Progenitor cell of endocrine pancreas (in vitro differentiated cells): ENCODE measurements at regions not wholly inside any gene's neighbourhood (a gene's known extent, or its start where the extent isn't known, plus 50 kb on each side); places are given as distances from the start of the nearest gene placed in this dataset.

Experiments used
- DNase-seq: peaks from one replicate; pipeline ENCODE4 v3.0.0; 2021; ENCODE audit warnings: low spot score; ENCODE audit not compliant: unreplicated experiment
- H3K27ac Mint-ChIP-seq: 2 replicates; pipeline ENCODE4 v1.8.0; 2021; ENCODE audit warnings: mild to moderate bottlenecking, moderate library complexity, mixed read lengths
- H3K27me3 Mint-ChIP-seq: 2 replicates; pipeline ENCODE4 v1.8.0; 2021; ENCODE audit warnings: mixed read lengths
- H3K36me3 Mint-ChIP-seq: 2 replicates; pipeline ENCODE4 v1.8.0; 2022; ENCODE audit warnings: mixed read lengths; ENCODE audit not compliant: insufficient read depth
- H3K4me1 Mint-ChIP-seq: 2 replicates; pipeline ENCODE4 v1.8.0; 2021; ENCODE audit warnings: low read depth, mixed read lengths
- H3K4me3 Mint-ChIP-seq: 2 replicates; pipeline ENCODE4 v1.8.0; 2021; ENCODE audit warnings: low read depth, mild to moderate bottlenecking, moderate library complexity, mixed read lengths
- H3K9me3 Mint-ChIP-seq: 2 replicates; pipeline ENCODE4 v1.8.0; 2021; ENCODE audit warnings: low read depth, mixed read lengths
- TF ChIP-seq, protein P1 (sequence below): fragments of 200-600 bp; sonication (generic); IDR thresholded peaks from one replicate; pipeline ENCODE4 v1.5.0; 2021; ENCODE audit warnings: antibody characterized with exemption, mild to moderate bottlenecking; ENCODE audit not compliant: unreplicated experiment

DNA sequence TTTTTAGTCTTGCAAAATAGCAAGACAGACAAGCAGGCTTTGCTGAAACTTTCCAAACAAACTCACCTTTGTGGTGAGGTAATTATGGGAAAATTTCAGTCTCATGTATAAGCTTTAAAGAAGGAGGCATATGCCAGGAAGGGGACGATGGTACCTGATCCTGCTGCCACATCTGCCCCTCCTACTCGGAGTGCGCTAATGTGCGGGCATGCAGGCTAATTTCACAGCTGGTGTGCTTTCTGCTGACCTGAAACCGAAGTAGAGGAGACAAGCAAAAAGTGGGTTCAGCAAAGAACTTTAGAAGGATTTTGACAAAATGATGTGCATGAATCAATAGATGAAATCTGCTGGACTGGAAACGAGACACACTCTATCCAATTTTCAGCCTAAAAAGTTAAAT is 117.1 kb upstream of the IRX4 start:
- no peak overlapping the region for H3K27ac Mint-ChIP-seq
- H3K36me3 Mint-ChIP-seq: no peaks in the 10 kb centered on the region
- peaks cover 68% of the 10 kb centered on the region for H3K27me3 Mint-ChIP-seq
- TF ChIP-seq, protein P1, sequence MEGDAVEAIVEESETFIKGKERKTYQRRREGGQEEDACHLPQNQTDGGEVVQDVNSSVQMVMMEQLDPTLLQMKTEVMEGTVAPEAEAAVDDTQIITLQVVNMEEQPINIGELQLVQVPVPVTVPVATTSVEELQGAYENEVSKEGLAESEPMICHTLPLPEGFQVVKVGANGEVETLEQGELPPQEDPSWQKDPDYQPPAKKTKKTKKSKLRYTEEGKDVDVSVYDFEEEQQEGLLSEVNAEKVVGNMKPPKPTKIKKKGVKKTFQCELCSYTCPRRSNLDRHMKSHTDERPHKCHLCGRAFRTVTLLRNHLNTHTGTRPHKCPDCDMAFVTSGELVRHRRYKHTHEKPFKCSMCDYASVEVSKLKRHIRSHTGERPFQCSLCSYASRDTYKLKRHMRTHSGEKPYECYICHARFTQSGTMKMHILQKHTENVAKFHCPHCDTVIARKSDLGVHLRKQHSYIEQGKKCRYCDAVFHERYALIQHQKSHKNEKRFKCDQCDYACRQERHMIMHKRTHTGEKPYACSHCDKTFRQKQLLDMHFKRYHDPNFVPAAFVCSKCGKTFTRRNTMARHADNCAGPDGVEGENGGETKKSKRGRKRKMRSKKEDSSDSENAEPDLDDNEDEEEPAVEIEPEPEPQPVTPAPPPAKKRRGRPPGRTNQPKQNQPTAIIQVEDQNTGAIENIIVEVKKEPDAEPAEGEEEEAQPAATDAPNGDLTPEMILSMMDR: no peak
- H3K4me1 Mint-ChIP-seq: peaks cover 2% of the 10 kb centered on the region
- DNase-seq: no peak
- peaks cover 10% of the 10 kb centered on the region for H3K9me3 Mint-ChIP-seq
- H3K4me3 Mint-ChIP-seq: no peak overlapping the region

DNA sequence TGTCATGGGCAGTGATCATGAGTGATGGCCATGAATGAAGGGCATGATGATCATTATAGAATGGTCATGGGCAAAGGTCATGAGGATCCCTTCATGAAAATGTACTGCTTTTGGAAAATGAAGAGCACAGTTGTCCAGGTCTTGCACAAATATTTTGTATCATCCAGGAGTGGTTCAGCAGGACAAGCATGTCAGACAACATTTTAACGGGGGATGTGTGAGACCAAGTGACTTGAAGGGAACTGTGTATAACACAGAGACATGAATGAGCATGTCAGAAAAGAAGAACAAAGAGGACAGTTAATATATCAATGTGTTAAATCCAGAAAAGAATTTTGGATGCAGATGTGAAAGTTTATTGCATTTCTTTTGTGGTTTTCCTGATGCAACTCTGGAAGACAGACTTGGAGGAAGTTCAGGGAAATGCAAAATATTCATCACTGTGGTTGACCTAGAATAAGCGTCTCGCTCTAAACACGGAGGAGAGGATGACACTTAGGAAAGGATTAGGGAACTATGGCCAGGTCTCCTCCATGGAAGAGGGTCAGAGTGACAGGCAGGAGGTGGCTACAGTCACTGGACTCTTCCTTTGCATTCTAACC is 116.1 kb upstream of the IRX4 start:
- Mint-ChIP-seq H3K27ac (no peak overlapping the region), H3K9me3 (peaks cover 13% of the 10 kb centered on the region), H3K27me3 (peaks cover 70% of the 10 kb centered on the region), H3K4me3 (no peak overlapping the region), H3K4me1 (peaks cover 2% of the 10 kb centered on the region), H3K36me3 (no peaks in the 10 kb centered on the region)
- DNase-seq: no peak
- TF ChIP-seq, protein P1: no peak

DNA sequence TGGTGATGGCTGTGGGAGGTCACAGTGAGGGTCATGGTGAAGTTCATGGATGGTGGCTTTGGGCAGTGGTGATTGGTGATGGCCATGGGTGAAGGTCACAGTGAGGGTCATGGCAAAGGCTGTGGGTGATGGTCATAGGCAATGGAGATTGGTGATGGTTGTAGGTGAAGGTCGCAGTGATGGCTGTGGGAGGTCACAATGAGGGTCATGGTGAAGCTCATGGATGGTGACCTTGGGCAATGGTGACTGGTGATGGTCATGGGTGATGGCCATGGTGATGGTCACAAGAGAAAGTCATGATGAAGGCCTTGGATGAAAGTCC is 115.6 kb upstream of the IRX4 start:
- no peak overlapping the region for H3K27ac Mint-ChIP-seq
- H3K27me3 Mint-ChIP-seq: peaks cover 68% of the 10 kb centered on the region
- no peak overlapping the region for H3K4me3 Mint-ChIP-seq
- no peak for DNase-seq
- no peaks in the 10 kb centered on the region for H3K36me3 Mint-ChIP-seq
- TF ChIP-seq, protein P1: no peak
- H3K4me1 Mint-ChIP-seq: peaks cover 2% of the 10 kb centered on the region
- H3K9me3 Mint-ChIP-seq: peaks cover 18% of the 10 kb centered on the region

DNA sequence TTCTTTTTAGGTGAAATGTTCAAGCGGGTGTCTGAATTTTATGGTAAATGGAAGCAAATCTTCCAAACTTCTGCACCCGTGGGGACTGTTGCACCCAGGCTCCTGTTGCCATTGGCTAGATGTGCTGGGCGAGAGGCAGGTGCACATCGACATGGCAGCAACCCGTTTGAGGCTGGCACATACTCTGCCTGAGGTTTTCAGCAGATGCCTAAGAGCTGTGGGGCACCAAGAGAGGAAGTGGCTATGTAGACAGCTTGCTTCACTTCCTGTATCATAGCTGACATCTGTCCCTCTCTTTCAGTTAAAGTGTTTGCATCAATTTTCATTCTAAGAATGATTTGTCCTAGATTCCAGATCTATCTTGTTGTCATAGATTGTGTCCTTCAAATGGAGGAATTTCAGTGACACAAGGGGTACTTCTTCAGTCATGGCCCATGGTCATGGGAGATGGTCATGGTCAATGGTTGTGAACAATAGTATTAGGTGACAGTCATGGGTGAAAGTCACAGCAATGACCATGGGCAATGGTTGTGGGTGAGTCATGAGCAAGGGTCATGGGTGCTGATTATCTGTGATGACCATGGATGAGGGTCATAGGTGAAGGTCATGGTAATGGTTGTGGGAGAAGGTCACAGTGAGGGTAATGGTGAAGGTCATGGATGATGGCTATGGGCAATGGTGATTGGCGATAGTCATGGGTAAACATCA is 115.1 kb upstream of the IRX4 start:
- Mint-ChIP-seq H3K27ac (no peak overlapping the region), H3K4me1 (peaks cover 2% of the 10 kb centered on the region), H3K9me3 (peaks cover 20% of the 10 kb centered on the region), H3K4me3 (no peak overlapping the region), H3K27me3 (peaks cover 65% of the 10 kb centered on the region), H3K36me3 (no peaks in the 10 kb centered on the region)
- DNase-seq: no peak
- TF ChIP-seq, protein P1: no peak

DNA sequence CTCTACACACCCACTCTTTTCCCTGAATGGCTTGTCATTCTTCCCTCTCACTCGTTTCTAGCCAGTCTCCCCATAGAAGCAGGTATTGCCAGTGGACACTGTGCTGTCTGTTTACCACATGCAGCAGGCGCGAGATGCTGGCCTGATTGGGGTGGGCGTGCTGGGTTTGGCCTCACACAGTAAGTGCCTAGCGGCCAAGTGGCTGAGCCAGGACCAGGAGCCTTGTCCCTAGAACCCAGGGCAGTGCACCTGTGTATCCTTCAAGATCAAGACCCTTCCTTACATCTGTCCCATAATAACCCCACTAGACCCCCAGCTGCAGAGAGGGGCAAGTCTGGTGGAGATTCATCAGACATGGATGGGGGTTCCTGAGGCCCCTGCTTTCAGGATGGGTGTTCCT is 112.8 kb upstream of the IRX4 start:
- no peak for DNase-seq
- Mint-ChIP-seq H3K4me1 (no peaks in the 10 kb centered on the region), H3K27me3 (peaks cover 60% of the 10 kb centered on the region), H3K27ac (no peak overlapping the region), H3K9me3 (peaks cover 23% of the 10 kb centered on the region), H3K4me3 (no peak overlapping the region), H3K36me3 (no peaks in the 10 kb centered on the region)
- TF ChIP-seq, protein P1: no peak
